ENCODE measurements at regions not wholly inside any gene's neighbourhood (a gene's known extent, or its start where the extent isn't known, plus 50 kb on each side); places are given as distances from the start of the nearest gene placed in this dataset.

DNA sequence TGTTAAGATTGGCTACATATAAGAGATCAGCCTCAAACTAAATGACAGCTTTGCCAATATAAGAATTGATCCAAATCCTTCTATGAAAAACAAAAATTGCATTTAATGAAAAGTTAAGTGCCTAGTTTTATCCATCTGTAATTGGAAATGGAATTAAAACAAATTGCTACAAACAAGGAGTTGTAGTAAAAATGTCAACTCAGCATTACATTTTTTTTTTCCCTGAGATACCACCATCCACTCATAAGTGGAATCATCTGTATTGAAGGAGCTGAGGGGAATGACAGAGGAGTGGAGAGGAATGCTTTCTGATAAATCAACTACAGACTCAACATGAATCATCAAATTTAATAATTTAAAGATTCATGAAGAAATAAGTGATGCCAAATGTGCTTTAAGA is 601.8 kb downstream of the TMEM182 start:
- no peaks in the 10 kb centered on the region; the same call in 1 of the 2 replicates for H3K4me1 ChIP-seq (ENCODE audit: insufficient read depth, low read length)
- H3K14ac ChIP-seq (ENCODE audit: insufficient read depth, low read length) = no peak overlapping the region
- H3K27me3 Mint-ChIP-seq (ENCODE audit: low read depth) = no peaks in the 10 kb centered on the region
- no peak overlapping the region for H4K5ac ChIP-seq (ENCODE audit: insufficient read length, low read depth, low read length)
- no peak overlapping the region for H2BK15ac ChIP-seq (ENCODE audit: low read depth, low read length)
- TF ChIP-seq, protein P1, sequence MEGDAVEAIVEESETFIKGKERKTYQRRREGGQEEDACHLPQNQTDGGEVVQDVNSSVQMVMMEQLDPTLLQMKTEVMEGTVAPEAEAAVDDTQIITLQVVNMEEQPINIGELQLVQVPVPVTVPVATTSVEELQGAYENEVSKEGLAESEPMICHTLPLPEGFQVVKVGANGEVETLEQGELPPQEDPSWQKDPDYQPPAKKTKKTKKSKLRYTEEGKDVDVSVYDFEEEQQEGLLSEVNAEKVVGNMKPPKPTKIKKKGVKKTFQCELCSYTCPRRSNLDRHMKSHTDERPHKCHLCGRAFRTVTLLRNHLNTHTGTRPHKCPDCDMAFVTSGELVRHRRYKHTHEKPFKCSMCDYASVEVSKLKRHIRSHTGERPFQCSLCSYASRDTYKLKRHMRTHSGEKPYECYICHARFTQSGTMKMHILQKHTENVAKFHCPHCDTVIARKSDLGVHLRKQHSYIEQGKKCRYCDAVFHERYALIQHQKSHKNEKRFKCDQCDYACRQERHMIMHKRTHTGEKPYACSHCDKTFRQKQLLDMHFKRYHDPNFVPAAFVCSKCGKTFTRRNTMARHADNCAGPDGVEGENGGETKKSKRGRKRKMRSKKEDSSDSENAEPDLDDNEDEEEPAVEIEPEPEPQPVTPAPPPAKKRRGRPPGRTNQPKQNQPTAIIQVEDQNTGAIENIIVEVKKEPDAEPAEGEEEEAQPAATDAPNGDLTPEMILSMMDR (conservative IDR thresholded peaks at IDR 0.05) = no peak
- no peak overlapping the region for H3K4me3 Mint-ChIP-seq
- H3K9ac ChIP-seq (ENCODE audit: extremely low read depth, insufficient read length, low read length) = no peak overlapping the region
- no peaks in the 10 kb centered on the region for H3K23me2 ChIP-seq (ENCODE audit: insufficient read length, low read depth, low read length, poor library complexity, severe bottlenecking)
- H3T11ph ChIP-seq (ENCODE audit: low read length) = no peak overlapping the region
- no peaks in the 10 kb centered on the region for H3K79me2 ChIP-seq (ENCODE audit: insufficient read depth, low read length)
- no peak overlapping the region for H2BK20ac ChIP-seq (ENCODE audit: low read depth, low read length, poor library complexity, severe bottlenecking)
- H3K27ac Mint-ChIP-seq = no peak overlapping the region
- peaks cover 3 to 8% of the 10 kb centered on the region in 2 experiments; a peak in 3 of 4 replicates for H3K4me1 Mint-ChIP-seq
- no peak overlapping the region for H4K8ac ChIP-seq (replicated peaks; ENCODE audit: insufficient read length, low read depth, low read length)
- no peaks in the 10 kb centered on the region for H3K79me1 ChIP-seq (ENCODE audit: insufficient read depth, low read depth, low read length, poor library complexity, severe bottlenecking)
- no peak overlapping the region for H2BK12ac ChIP-seq (ENCODE audit: insufficient read length, low read depth, low read length)
- no peaks in the 10 kb centered on the region for H3K9me3 ChIP-seq (ENCODE audit: control insufficient read depth, low read depth, low read length)
- DNase-seq = no peak
- H3K4me2 ChIP-seq (ENCODE audit: insufficient read depth, insufficient read length, low read length) = no peak overlapping the region
- no peaks in the 10 kb centered on the region for H4K20me1 ChIP-seq (ENCODE audit: control insufficient read depth, insufficient read depth, insufficient read length)
- H3K4ac ChIP-seq (ENCODE audit: low read depth, low read length) = no peak overlapping the region
- no peak overlapping the region for H3K56ac ChIP-seq (ENCODE audit: insufficient read length, low read depth, low read length)
- H3K18ac ChIP-seq (ENCODE audit: insufficient read length, low read depth, low read length) = no peak overlapping the region
- H3K27me3 ChIP-seq (ENCODE audit: insufficient read depth, low read length) = no peaks in the 10 kb centered on the region
- no peak overlapping the region for H2AK5ac ChIP-seq (ENCODE audit: insufficient read length, low read length)
- peaks cover 0 to 8% (median 5%) of the 10 kb centered on the region in 3 experiments; a peak in 4 of 7 replicates for H3K36me3 Mint-ChIP-seq (ENCODE audit: insufficient read depth in 1 of 3, low read depth in 3 of 3)
- H2AFZ ChIP-seq (ENCODE audit: low read length) = no peak overlapping the region
- H3K9me3 Mint-ChIP-seq = peaks cover 3 to 5% of the 10 kb centered on the region in 2 experiments; a peak in 2 of 5 replicates
- no peak overlapping the region for H3K27ac ChIP-seq (ENCODE audit: insufficient read length, low read depth, low read length)
- no peak overlapping the region for H2BK120ac ChIP-seq (ENCODE audit: low read depth, low read length, poor library complexity, severe bottlenecking)
- no peak overlapping the region for H4K91ac ChIP-seq (ENCODE audit: insufficient read length, low read depth, low read length)
- no peak overlapping the region for H2BK5ac ChIP-seq (ENCODE audit: insufficient read length, low read length)
- H3K23ac ChIP-seq (ENCODE audit: insufficient read length, low read depth, low read length) = no peak overlapping the region
